ENCODE measurements at regions not wholly inside any gene's neighbourhood (a gene's known extent, or its start where the extent isn't known, plus 50 kb on each side); places are given as distances from the start of the nearest gene placed in this dataset.

DNA sequence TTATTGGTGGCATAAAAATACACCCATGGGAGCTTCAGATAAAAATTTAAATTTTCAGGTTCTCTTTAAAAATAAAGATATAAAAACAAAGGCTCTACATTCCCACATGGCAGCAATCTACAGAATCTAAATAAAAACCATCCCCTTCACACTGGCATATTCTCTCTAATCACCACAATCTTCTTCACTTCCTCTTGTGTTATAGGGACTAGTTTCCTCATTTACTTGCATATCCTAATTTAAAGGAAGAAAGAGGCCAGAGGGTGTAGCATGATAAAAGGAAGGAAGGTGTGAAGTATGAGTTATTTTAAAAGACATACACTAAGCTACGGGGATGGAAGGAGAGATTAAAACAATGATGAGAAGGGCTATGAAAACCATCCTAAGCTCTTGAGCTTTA is 390.5 kb downstream of the ZNF608 start:
- TF ChIP-seq POLR2A (IDR thresholded peaks at IDR 0.05) = no peak
- TF ChIP-seq, protein P1, sequence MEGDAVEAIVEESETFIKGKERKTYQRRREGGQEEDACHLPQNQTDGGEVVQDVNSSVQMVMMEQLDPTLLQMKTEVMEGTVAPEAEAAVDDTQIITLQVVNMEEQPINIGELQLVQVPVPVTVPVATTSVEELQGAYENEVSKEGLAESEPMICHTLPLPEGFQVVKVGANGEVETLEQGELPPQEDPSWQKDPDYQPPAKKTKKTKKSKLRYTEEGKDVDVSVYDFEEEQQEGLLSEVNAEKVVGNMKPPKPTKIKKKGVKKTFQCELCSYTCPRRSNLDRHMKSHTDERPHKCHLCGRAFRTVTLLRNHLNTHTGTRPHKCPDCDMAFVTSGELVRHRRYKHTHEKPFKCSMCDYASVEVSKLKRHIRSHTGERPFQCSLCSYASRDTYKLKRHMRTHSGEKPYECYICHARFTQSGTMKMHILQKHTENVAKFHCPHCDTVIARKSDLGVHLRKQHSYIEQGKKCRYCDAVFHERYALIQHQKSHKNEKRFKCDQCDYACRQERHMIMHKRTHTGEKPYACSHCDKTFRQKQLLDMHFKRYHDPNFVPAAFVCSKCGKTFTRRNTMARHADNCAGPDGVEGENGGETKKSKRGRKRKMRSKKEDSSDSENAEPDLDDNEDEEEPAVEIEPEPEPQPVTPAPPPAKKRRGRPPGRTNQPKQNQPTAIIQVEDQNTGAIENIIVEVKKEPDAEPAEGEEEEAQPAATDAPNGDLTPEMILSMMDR (IDR thresholded peaks at IDR 0.05) = no peak
